Skin epidermis (tissue), 12 donors: ENCODE measurements at regions not wholly inside any gene's neighbourhood (a gene's known extent, or its start where the extent isn't known, plus 50 kb on each side); places are given as distances from the start of the nearest gene placed in this dataset.

Experiments used
- H3K27ac ChIP-seq, 21 experiments: fragments of 200-600 bp; sonication (generic) in 11 of 21; one replicate each; pipeline ENCODE4 v1.5.0; 2020; ENCODE audit warnings: mild to moderate bottlenecking in 3 of 21, inconsistent platforms in 2 of 21, moderate library complexity in 2 of 21
- H3K4me3 ChIP-seq, 7 experiments: fragments of 200-600 bp; sonication (generic) in 2 of 7; one replicate each; pipeline ENCODE4 v1.5.0; 2020; ENCODE audit warnings: inconsistent platforms in 2 of 7, mild to moderate bottlenecking in 2 of 7, moderate library complexity in 1 of 7

DNA sequence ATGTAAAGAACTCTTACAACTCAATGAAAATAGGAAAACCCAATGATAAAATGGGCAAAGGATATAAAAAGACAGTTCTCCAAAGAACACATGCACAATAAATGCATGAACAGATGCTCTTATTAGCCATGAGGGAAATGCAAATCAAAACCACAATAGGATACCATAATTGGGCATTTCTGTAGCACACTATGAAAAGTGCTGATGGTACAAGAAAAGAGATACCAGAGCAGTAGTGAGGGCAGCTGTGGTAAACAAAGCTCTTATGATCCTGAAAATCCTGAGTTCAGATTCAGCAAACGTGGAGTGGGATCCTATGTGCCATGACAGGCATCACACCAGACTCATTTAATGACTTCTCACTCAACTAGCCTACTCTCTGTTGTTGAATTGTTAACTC is 96.7 kb upstream of the SLC25A13 start:
- Histone ChIP-seq H3K27ac (no peak overlapping the region), H3K4me3 (no peak overlapping the region)

DNA sequence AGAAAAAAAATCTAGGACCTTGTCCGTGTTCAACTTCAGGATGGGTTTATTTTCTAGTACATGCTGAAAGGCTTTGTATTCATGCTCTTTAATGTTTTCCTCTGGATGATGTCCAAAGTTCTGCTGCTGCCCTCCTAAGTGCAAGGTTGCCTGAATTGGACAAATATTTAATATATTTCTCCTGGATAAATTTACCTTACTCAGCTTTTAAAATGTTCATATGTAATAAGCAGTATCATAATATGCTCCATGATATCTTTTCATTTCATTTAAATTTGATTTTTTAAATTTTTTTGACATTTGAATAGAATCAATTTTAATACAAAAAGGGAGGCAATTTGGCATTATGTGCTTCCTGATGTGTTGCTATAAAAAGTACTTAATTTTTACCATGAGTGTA is 95.9 kb upstream of the SLC25A13 start:
- no peak overlapping the region for H3K4me3 ChIP-seq
- no peak overlapping the region for H3K27ac ChIP-seq

DNA sequence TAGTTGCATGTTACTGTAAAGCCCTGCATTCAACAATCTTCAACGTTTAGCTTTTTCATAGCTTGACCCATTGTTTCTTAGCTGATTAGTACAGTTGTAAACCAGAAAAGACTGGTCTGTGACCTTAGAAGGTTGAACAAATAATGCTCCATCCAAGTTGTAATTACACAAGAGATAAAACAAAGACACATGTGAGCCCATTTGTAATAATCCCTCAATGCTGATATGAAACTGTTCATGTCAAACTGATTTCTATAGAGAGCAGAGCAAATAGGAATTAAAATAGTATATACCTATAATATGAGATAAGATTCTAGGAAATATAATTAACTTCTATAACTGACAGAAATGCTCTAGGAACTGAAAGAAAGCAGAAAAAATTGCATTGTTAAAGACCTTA is 94.7 kb upstream of the SLC25A13 start:
- H3K4me3 ChIP-seq: no peak overlapping the region

DNA sequence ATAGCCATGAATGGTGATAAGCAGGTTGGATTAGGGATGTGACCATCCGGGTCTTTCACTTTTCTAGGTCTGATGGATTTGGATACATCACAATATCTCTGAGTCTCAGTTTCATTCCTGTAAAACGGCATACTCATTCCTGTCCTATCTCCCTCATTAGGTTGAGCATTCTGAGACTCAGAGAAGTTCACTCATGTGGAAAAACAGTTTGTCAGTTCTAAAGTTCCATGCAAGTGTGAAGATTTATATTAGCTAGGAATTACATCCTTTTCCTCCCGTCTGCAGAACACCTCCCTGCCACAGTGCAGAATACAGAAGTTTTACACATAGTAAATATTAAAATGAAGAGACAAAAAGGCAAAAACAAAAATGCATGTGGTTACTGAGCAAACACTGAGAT is 94.2 kb upstream of the SLC25A13 start:
- H3K4me3 ChIP-seq: no peak overlapping the region
- no peak overlapping the region for H3K27ac ChIP-seq

More for the DNA sequence above, 94.7 kb upstream of the SLC25A13 start:
- no peak overlapping the region for H3K27ac ChIP-seq

DNA sequence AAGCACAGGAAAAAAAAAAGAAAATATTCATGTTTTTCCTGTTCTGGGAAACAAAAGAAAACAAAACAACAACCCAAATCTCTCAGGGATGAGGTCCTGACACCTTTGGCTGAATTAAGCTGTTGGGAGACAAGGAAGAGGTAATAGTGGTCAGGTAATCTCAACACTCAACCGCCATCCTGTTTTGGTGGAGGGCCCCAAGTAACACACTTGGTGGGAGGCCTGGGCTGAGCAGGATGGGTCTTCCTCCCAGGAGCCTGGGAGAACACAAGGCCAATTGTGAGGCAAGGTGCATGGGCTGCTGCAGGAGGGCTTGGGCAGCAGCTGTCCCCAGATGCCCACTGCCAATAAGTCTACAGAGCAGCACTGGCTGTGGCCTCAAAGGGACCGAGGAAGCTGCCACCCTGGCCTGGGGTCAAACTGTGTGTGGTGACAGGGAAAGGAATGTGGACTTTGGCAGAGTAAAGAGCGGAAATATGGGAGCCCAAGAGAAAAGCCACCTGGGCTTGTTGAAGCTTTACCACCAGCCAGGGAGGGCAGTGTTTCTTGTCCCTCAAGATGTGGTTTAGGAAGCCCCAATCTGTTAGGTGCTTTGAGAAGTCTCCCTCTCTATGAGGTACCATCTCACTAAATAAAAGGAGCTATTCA is 93.5 kb upstream of the SLC25A13 start:
- no peak overlapping the region for H3K27ac ChIP-seq
- H3K4me3 ChIP-seq: no peak overlapping the region

DNA sequence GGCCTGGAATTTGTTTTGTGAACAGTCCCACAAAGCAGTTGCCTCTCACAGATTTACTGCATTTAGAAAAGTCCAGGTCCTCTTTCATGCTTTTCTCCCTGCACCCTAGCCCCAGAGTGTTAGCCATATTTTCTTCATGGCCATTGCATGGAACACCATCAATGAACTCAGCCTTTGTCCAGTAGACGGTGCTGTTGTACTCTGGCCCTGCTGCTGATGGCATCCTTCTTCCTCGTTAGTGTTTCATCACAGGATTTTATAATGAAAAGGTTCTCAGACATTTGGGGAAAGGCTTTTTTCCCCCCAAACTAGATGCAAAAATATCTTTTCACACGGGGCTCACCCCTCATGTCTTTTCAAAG is 93.0 kb upstream of the SLC25A13 start:
- H3K27ac ChIP-seq: no peak overlapping the region

DNA sequence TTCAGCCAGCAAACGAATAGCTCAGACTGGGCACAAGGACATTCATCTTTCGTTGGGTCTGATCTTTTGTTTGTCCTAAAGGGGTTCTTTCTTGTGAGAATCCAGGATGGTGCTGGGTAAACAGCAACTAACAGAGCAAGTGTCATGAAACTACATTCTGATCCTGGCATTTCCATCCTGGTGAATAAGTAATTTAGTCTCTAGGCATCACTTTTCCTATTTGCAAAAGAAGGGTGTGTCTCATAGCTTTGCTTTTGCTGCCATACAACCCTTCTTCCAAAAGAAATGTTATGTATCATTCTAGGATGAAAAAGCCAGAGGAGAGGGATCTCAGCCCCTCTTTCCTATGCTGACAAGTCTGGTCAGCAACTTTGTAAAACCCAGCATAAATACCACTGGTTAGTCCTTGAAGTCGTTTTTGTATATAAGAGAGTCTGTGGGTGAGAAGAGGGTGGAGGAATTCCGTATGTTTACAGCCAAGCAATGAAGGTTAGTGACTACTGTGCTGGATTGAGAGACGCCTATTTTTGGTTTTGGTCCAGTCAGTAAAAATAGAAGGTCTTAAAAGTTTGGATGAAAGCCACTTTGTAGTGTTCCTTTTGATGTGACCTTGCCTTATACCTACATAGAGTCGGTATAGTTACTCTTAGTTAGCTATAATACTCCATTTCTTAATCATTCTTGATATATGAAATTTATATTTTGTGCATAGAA is 88.4 kb upstream of the SLC25A13 start:
- Histone ChIP-seq H3K27ac (no peak overlapping the region), H3K4me3 (no peak overlapping the region)

More for the DNA sequence above, 93.0 kb upstream of the SLC25A13 start:
- no peak overlapping the region for H3K4me3 ChIP-seq

DNA sequence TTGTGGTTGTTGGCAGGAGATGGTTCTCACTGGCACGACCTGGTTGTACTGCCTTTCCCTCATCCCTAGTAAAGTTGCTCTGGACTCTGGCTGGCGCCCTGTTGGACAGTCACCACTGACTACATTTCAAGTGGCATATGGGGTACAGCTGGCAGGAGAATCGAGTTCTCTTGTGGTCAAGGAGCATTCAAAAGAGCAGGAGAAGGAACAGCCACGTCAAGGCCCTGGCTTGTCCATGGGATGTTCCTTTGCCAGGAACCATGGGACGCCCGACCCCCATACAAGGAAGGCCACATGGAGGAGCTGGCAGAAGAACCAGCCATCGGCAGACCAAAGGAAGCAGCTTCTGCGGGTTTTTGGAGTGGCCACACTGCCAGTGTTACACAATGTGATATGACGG is 87.0 kb upstream of the SLC25A13 start:
- Histone ChIP-seq H3K27ac (no peak overlapping the region), H3K4me3 (no peak overlapping the region)

DNA sequence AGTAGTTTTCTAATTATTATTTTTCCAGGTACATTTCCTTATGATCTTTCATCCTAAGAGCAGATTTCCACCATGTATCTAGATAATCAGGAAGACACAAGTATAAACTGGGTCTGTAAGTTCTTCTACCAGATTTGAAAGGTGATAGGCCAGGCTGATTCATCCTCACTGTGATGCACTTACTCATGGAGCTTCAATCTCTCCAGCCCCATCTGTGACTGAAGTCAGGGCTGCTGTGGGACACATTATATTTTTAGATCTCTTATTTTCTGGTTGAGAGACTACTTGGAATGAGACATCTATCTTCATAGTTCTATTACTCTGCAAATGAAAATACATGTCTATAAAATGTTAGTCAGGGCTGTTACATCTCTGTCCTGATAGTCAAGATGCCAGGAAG is 85.5 kb upstream of the SLC25A13 start:
- H3K27ac ChIP-seq: no peak overlapping the region
- H3K4me3 ChIP-seq: no peak overlapping the region

DNA sequence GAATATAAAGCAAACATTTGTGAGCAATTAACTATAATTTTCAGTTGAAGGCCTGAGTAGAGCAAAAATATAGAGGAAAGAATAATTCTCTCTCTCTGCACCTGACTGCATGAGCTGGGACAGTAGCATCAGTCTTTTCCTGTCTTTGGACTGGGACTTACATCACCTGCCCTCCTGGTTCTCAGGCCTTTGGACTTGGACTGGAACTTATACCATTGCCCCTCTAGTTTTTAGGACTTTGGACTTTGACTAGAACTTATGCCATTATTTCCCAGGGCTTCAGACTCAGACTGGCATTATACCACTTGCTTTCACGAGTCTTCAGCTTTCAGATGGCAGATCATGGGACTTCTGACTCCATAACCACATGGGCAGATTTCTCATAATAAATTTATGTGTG is 81.0 kb upstream of the SLC25A13 start:
- no peak overlapping the region for H3K27ac ChIP-seq
- no peak overlapping the region for H3K4me3 ChIP-seq

DNA sequence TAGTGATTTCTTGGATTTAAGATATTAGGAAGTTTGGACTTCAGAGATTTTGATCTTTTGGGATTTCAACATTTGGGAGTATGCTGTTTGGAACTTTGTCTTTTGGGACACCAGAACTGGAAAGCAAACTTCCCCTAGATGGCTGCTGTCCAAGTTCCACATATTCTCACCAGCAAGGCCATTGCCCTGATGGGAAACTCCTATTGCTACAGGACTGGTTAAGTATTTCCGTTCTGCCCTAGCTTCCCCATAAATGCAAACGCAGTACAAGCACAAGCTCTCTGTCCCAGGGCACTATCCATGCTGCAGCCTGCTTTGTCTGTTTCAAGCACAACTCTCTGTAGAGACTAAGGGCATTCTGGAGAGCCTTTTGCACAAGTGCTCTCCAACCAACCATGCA is 79.3 kb upstream of the SLC25A13 start:
- H3K4me3 ChIP-seq: no peak overlapping the region
- H3K27ac ChIP-seq: no peak overlapping the region

DNA sequence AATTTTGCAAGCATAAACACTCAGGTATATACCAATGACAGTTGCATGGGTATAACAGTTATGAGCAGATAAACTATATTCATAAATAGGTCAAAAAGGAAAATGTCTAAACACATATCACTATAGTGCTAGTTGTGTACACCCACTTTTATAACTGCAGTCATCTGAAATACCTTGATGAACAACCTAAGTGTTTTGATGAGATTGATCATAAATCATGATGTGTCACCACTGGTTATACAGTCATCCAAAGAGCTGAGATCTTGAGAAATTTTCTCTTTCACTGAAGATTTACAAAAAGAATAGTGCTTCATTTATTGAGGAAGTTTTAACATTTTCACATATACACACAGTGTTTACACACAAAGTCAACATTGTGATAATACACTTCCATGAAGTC is 78.6 kb upstream of the SLC25A13 start:
- Histone ChIP-seq H3K27ac (no peak overlapping the region), H3K4me3 (no peak overlapping the region)

DNA sequence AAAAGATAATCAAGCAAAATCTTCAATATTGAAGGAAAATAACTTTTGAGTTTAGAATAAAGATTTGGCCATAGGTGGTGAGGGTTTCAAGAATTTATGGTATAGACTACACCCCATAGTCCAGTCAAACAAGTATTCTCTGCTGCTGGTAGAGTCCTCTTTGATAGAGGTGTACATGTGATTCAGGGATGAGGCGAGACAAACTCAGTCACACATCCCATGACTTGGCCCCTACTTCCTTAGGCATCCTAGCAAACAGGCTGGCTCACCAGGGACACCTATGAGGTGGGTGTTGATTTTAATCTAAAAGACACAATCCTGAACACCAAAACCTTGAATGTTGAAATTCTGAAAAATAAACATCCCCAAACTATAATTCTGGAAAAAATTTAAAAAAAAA is 78.1 kb upstream of the SLC25A13 start:
- Histone ChIP-seq H3K27ac (no peak overlapping the region), H3K4me3 (no peak overlapping the region)

DNA sequence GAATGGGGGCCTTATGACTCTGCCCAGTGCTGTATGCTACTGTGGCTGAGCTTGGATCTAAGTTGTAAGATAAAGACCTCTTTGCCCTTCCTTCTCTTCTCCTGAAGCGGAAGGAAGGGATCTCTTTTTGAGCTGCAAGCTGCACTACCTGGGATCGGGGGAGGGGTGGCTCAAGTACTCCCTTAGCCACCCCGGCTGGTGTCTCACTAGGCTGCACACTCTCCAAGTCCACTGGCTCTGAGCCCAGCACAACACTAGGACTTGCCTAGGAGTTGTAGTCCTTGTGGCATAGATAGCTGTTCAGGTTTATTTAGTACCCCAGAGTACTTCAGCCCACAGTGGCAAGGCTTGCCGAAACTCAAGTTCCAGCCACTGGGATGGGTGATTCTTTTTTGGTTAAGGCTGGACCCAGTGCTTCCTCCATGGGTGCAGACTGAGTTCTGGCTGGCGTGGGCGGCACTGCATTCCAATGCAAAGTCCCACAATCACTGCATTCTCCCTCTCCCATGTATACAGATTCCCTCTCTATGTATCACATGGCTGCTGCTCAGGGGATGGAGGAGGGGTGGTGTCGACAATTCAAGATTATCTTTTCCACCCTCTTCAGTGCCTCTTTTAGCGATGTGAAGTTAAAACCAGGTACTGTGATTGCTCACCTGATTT is 76.2 kb upstream of the SLC25A13 start:
- Histone ChIP-seq H3K27ac (no peak overlapping the region), H3K4me3 (no peak overlapping the region)

DNA sequence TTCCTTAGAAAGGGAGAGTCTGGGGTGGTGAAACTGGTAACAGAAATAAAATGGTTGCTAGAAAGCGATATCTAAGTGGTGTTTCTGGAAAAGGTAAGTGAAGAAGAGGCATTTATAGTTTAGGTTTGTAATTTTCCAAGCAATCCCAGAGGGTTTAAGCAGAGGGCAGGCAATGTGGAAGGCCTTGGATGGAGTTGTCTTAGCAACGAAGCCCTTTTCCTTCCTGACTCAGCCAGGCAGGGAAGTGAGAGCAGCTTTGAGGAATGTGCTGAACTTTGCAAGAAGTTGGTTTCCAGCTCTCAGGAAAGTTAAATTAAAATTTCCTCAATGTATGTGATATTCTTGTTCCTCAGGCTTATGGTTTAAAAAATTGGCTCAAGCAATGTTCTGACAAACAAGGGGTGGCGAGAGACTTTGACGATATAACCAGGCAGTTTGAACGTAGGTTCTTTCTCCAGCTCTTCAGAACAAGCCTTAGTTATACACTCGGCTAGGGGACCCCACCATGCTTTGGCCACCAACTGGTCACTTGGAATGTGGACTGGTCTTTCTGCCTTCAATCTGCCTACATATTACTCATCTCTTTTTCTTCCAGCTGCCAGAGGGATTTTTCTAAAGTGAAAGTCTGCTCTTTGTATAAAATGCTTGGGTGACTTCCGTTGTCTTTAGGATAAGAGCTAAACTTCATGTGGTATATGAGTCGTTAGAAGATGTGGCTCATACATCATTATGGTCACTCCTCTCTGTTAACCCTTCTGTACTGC is 66.9 kb upstream of the SLC25A13 start:
- Histone ChIP-seq H3K27ac (peak overlapping the region in 6 of 21 experiments; percentile 10 to 76 (median 48)), H3K4me3 (no peak overlapping the region)

DNA sequence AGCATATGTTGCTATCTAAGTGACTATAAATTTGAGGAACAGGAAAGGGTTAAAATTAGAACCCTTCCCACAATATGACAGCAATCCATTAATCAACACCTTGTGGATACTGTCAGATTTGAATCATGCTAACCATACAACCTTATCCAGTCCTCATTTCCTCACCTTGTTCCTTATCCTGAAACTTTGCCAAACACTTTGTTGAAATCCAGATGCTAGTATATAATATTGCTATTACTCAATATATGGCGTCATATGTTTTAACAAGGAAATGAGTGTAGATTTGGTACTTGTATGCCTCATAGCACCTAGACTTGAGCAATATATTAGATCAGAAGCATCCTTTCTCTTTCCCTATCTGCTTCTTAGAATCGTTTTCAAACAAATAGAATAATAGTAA is 66.3 kb upstream of the SLC25A13 start:
- peak overlapping the region in 3 of 21 experiments; percentile 8 to 76 (median 56) for H3K27ac ChIP-seq
- H3K4me3 ChIP-seq: no peak overlapping the region

DNA sequence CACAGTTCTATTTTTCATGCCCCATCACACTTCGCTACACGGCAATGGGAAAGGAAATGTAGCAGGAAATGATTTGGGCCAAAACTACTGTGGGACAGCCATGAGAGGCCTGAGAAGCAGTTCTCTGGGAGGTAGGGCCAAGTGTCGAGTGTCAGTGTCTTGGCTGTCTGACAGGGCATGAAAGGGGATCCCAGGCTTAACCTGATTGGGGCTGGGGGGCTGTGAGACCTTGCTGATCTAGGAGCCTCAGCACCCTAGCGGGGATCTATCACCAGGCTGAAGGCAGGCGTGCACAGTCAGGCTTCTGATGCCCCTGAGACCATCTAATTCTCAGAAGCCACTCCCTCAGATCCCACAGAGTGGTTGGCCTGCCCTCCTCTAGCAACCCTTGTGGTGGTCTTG is 58.2 kb upstream of the SLC25A13 start:
- H3K4me3 ChIP-seq: no peak overlapping the region
- H3K27ac ChIP-seq: no peak overlapping the region

DNA sequence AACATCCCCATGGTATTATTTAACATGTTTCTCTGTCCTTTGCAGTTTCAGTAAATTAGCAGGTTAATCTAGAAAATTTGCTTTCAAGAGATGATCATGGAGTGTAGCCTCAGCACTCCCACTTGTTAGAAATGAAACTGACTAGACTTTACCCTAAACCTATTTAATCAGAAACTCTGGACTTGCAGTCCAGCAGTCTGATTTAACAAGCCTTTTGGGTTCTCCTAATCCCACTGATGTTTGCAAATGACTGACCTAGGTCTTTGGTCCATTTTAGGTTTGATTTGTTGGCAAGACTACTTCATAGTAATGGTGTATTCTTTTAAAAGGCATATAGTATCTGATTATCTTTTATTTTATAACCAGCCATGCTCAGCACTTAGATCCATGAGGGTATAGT is 55.5 kb upstream of the SLC25A13 start:
- Histone ChIP-seq H3K27ac (no peak overlapping the region), H3K4me3 (no peak overlapping the region)
